ENCODE measurements at regions not wholly inside any gene's neighbourhood (a gene's known extent, or its start where the extent isn't known, plus 50 kb on each side); places are given as distances from the start of the nearest gene placed in this dataset.

- H3K4me1 ChIP-seq (ENCODE audit: control insufficient read depth, insufficient read depth, low read length, poor library complexity, severe bottlenecking): no peaks in the 10 kb centered on the region
- H3K36me3 ChIP-seq (ENCODE audit: control insufficient read depth, insufficient read depth, low read length): no peaks in the 10 kb centered on the region
- H3K9me3 ChIP-seq (ENCODE audit: control insufficient read depth in 2 of 2, low read length in 2 of 2): peaks cover 0 to 5% of the 10 kb centered on the region in 2 experiments
- no peak overlapping the region for H3K27ac ChIP-seq (ENCODE audit: insufficient read depth, low read length, poor library complexity, severe bottlenecking)
- Mint-ChIP-seq H3K27ac (no peak overlapping the region), H3K4me3 (no peak overlapping the region), H3K4me1 (no peaks in the 10 kb centered on the region), H3K36me3 (no peaks in the 10 kb centered on the region), H3K27me3 (no peaks in the 10 kb centered on the region), H3K9me3 (peaks cover 2 to 25% (median 5%) of the 10 kb centered on the region in 7 donors)
- no peak for ATAC-seq (ENCODE audit: low read depth in 2 of 2)
- no peak overlapping the region for H3K4me3 ChIP-seq (ENCODE audit: low read depth, low read length)
- DNase-seq: no peak
- H3K27me3 ChIP-seq (ENCODE audit: control insufficient read depth, insufficient read depth, low read length): no peaks in the 10 kb centered on the region
These were observed 971.6 kb upstream of the MIR17HG start for GRCh38 chr13:90375851-90376250.

GRCh38 chr13:90382425-90382824 lies 965.1 kb upstream of the MIR17HG start:
- Histone ChIP-seq H3K36me3 (ENCODE audit: control insufficient read depth, insufficient read depth, low read length) (no peaks in the 10 kb centered on the region), H3K27ac (ENCODE audit: insufficient read depth, low read length, poor library complexity, severe bottlenecking) (no peak overlapping the region), H3K4me3 (ENCODE audit: low read depth, low read length) (no peak overlapping the region), H3K27me3 (ENCODE audit: control insufficient read depth, insufficient read depth, low read length) (no peaks in the 10 kb centered on the region), H3K9me3 (ENCODE audit: control insufficient read depth in 2 of 2, low read length in 2 of 2) (peaks cover 0 to under 1% of the 10 kb centered on the region in 2 experiments), H3K4me1 (ENCODE audit: control insufficient read depth, insufficient read depth, low read length, poor library complexity, severe bottlenecking) (no peaks in the 10 kb centered on the region)
- peaks cover 0 to 13% (median 5%) of the 10 kb centered on the region in 7 donors for H3K9me3 Mint-ChIP-seq
- no peak for ATAC-seq (ENCODE audit: low read depth in 2 of 2)
- H3K36me3 Mint-ChIP-seq: no peaks in the 10 kb centered on the region
- DNase-seq: no peak
- H3K27me3 Mint-ChIP-seq: no peaks in the 10 kb centered on the region
- H3K27ac Mint-ChIP-seq: no peak overlapping the region
- H3K4me3 Mint-ChIP-seq: no peak overlapping the region
- no peaks in the 10 kb centered on the region for H3K4me1 Mint-ChIP-seq

- H3K4me3 Mint-ChIP-seq: no peak overlapping the region
- DNase-seq (no peak), ATAC-seq (ENCODE audit: low read depth in 2 of 2) (no peak)
- peaks cover 0 to 26% (median 13%) of the 10 kb centered on the region in 7 donors for H3K9me3 Mint-ChIP-seq
- Histone ChIP-seq H3K4me1 (ENCODE audit: control insufficient read depth, insufficient read depth, low read length, poor library complexity, severe bottlenecking) (no peaks in the 10 kb centered on the region), H3K27ac (ENCODE audit: insufficient read depth, low read length, poor library complexity, severe bottlenecking) (no peak overlapping the region), H3K36me3 (ENCODE audit: control insufficient read depth, insufficient read depth, low read length) (no peaks in the 10 kb centered on the region), H3K4me3 (ENCODE audit: low read depth, low read length) (no peak overlapping the region), H3K9me3 (ENCODE audit: control insufficient read depth in 2 of 2, low read length in 2 of 2) (peaks cover 0 to under 1% of the 10 kb centered on the region in 2 experiments), H3K27me3 (ENCODE audit: control insufficient read depth, insufficient read depth, low read length) (no peaks in the 10 kb centered on the region)
- no peaks in the 10 kb centered on the region for H3K36me3 Mint-ChIP-seq
- no peaks in the 10 kb centered on the region for H3K4me1 Mint-ChIP-seq
- no peaks in the 10 kb centered on the region for H3K27me3 Mint-ChIP-seq
- H3K27ac Mint-ChIP-seq: no peak overlapping the region
These were observed 961.6 kb upstream of the MIR17HG start for GRCh38 chr13:90385781-90386489.

- Histone ChIP-seq H3K27me3 (ENCODE audit: control insufficient read depth, insufficient read depth, low read length) (no peaks in the 10 kb centered on the region), H3K4me1 (ENCODE audit: control insufficient read depth, insufficient read depth, low read length, poor library complexity, severe bottlenecking) (no peaks in the 10 kb centered on the region), H3K36me3 (ENCODE audit: control insufficient read depth, insufficient read depth, low read length) (no peaks in the 10 kb centered on the region), H3K4me3 (ENCODE audit: low read depth, low read length) (no peak overlapping the region), H3K27ac (ENCODE audit: insufficient read depth, low read length, poor library complexity, severe bottlenecking) (no peak overlapping the region), H3K9me3 (ENCODE audit: control insufficient read depth in 2 of 2, low read length in 2 of 2) (peaks cover 0 to 2% of the 10 kb centered on the region in 2 experiments)
- DNase-seq: no peak
- H3K9me3 Mint-ChIP-seq: peaks cover 0 to 29% (median 9%) of the 10 kb centered on the region in 7 donors
- no peaks in the 10 kb centered on the region for H3K4me1 Mint-ChIP-seq
- H3K36me3 Mint-ChIP-seq: no peaks in the 10 kb centered on the region
- ATAC-seq (ENCODE audit: low read depth in 2 of 2): no peak
- H3K4me3 Mint-ChIP-seq: peak overlapping the region in 1 of 4 donors; percentile 18
- no peak overlapping the region for H3K27ac Mint-ChIP-seq
- no peaks in the 10 kb centered on the region for H3K27me3 Mint-ChIP-seq
These were observed 958.5 kb upstream of the MIR17HG start for GRCh38 chr13:90388887-90389452.

- H3K4me1 Mint-ChIP-seq: no peaks in the 10 kb centered on the region
- no peak overlapping the region for H3K27ac ChIP-seq (ENCODE audit: insufficient read depth, low read length, poor library complexity, severe bottlenecking)
- peaks cover 0 to 29% (median 9%) of the 10 kb centered on the region in 7 donors for H3K9me3 Mint-ChIP-seq
- no peaks in the 10 kb centered on the region for H3K36me3 ChIP-seq (ENCODE audit: control insufficient read depth, insufficient read depth, low read length)
- H3K4me3 Mint-ChIP-seq: no peak overlapping the region
- no peaks in the 10 kb centered on the region for H3K27me3 ChIP-seq (ENCODE audit: control insufficient read depth, insufficient read depth, low read length)
- DNase-seq: no peak
- no peak for ATAC-seq (ENCODE audit: low read depth in 2 of 2)
- no peak overlapping the region for H3K4me3 ChIP-seq (ENCODE audit: low read depth, low read length)
- H3K36me3 Mint-ChIP-seq: no peaks in the 10 kb centered on the region
- H3K9me3 ChIP-seq (ENCODE audit: control insufficient read depth in 2 of 2, low read length in 2 of 2): peaks cover 0 to 2% of the 10 kb centered on the region in 2 experiments
- H3K4me1 ChIP-seq (ENCODE audit: control insufficient read depth, insufficient read depth, low read length, poor library complexity, severe bottlenecking): no peaks in the 10 kb centered on the region
- no peak overlapping the region for H3K27ac Mint-ChIP-seq
- H3K27me3 Mint-ChIP-seq: no peaks in the 10 kb centered on the region
These were observed 958.0 kb upstream of the MIR17HG start for GRCh38 chr13:90389537-90389936.

GRCh38 chr13:90393408-90393807 lies 954.1 kb upstream of the MIR17HG start:
- H3K4me3 Mint-ChIP-seq: no peak overlapping the region
- no peaks in the 10 kb centered on the region for H3K27me3 ChIP-seq (ENCODE audit: control insufficient read depth, insufficient read depth, low read length)
- no peaks in the 10 kb centered on the region for H3K4me1 ChIP-seq (ENCODE audit: control insufficient read depth, insufficient read depth, low read length, poor library complexity, severe bottlenecking)
- no peak overlapping the region for H3K4me3 ChIP-seq (ENCODE audit: low read depth, low read length)
- H3K27ac ChIP-seq (ENCODE audit: insufficient read depth, low read length, poor library complexity, severe bottlenecking): no peak overlapping the region
- DNase-seq (no peak), ATAC-seq (ENCODE audit: low read depth in 2 of 2) (no peak)
- H3K27me3 Mint-ChIP-seq: no peaks in the 10 kb centered on the region
- H3K27ac Mint-ChIP-seq: no peak overlapping the region
- no peaks in the 10 kb centered on the region for H3K36me3 Mint-ChIP-seq
- no peaks in the 10 kb centered on the region for H3K4me1 Mint-ChIP-seq
- H3K36me3 ChIP-seq (ENCODE audit: control insufficient read depth, insufficient read depth, low read length): no peaks in the 10 kb centered on the region
- peaks cover 3 to 23% (median 8%) of the 10 kb centered on the region in 7 donors for H3K9me3 Mint-ChIP-seq
- H3K9me3 ChIP-seq (ENCODE audit: control insufficient read depth in 2 of 2, low read length in 2 of 2): peaks cover 2 to 6% of the 10 kb centered on the region in 2 experiments

- no peaks in the 10 kb centered on the region for H3K36me3 Mint-ChIP-seq
- DNase-seq: no peak
- no peaks in the 10 kb centered on the region for H3K27me3 ChIP-seq (ENCODE audit: control insufficient read depth, insufficient read depth, low read length)
- H3K9me3 ChIP-seq (ENCODE audit: control insufficient read depth in 2 of 2, low read length in 2 of 2): peaks cover 2 to 9% of the 10 kb centered on the region in 2 experiments
- no peaks in the 10 kb centered on the region for H3K27me3 Mint-ChIP-seq
- no peak overlapping the region for H3K27ac Mint-ChIP-seq
- H3K9me3 Mint-ChIP-seq: peaks cover 5 to 22% (median 10%) of the 10 kb centered on the region in 7 donors
- no peaks in the 10 kb centered on the region for H3K4me1 ChIP-seq (ENCODE audit: control insufficient read depth, insufficient read depth, low read length, poor library complexity, severe bottlenecking)
- H3K4me1 Mint-ChIP-seq: no peaks in the 10 kb centered on the region
- no peak overlapping the region for H3K27ac ChIP-seq (ENCODE audit: insufficient read depth, low read length, poor library complexity, severe bottlenecking)
- no peak for ATAC-seq (ENCODE audit: low read depth in 2 of 2)
- no peaks in the 10 kb centered on the region for H3K36me3 ChIP-seq (ENCODE audit: control insufficient read depth, insufficient read depth, low read length)
- no peak overlapping the region for H3K4me3 Mint-ChIP-seq
- no peak overlapping the region for H3K4me3 ChIP-seq (ENCODE audit: low read depth, low read length)
These were observed 952.1 kb upstream of the MIR17HG start for GRCh38 chr13:90395348-90395747.

GRCh38 chr13:90395846-90396245 lies 951.6 kb upstream of the MIR17HG start:
- H3K27ac ChIP-seq (ENCODE audit: insufficient read depth, low read length, poor library complexity, severe bottlenecking): no peak overlapping the region
- Mint-ChIP-seq H3K9me3 (peaks cover 4 to 24% (median 11%) of the 10 kb centered on the region in 7 donors), H3K27me3 (no peaks in the 10 kb centered on the region), H3K27ac (no peak overlapping the region), H3K36me3 (no peaks in the 10 kb centered on the region), H3K4me3 (no peak overlapping the region), H3K4me1 (no peaks in the 10 kb centered on the region)
- ATAC-seq (ENCODE audit: low read depth in 2 of 2) (no peak), DNase-seq (no peak)
- H3K4me3 ChIP-seq (ENCODE audit: low read depth, low read length): no peak overlapping the region
- H3K27me3 ChIP-seq (ENCODE audit: control insufficient read depth, insufficient read depth, low read length): no peaks in the 10 kb centered on the region
- no peaks in the 10 kb centered on the region for H3K36me3 ChIP-seq (ENCODE audit: control insufficient read depth, insufficient read depth, low read length)
- no peaks in the 10 kb centered on the region for H3K4me1 ChIP-seq (ENCODE audit: control insufficient read depth, insufficient read depth, low read length, poor library complexity, severe bottlenecking)
- H3K9me3 ChIP-seq (ENCODE audit: control insufficient read depth in 2 of 2, low read length in 2 of 2): peaks cover 2 to 9% of the 10 kb centered on the region in 2 experiments

Measured in CD4-positive, CD25-positive, alpha-beta regulatory T cell (primary cell).